ENCODE measurements at regions not wholly inside any gene's neighbourhood (a gene's known extent, or its start where the extent isn't known, plus 50 kb on each side); places are given as distances from the start of the nearest gene placed in this dataset.

DNA sequence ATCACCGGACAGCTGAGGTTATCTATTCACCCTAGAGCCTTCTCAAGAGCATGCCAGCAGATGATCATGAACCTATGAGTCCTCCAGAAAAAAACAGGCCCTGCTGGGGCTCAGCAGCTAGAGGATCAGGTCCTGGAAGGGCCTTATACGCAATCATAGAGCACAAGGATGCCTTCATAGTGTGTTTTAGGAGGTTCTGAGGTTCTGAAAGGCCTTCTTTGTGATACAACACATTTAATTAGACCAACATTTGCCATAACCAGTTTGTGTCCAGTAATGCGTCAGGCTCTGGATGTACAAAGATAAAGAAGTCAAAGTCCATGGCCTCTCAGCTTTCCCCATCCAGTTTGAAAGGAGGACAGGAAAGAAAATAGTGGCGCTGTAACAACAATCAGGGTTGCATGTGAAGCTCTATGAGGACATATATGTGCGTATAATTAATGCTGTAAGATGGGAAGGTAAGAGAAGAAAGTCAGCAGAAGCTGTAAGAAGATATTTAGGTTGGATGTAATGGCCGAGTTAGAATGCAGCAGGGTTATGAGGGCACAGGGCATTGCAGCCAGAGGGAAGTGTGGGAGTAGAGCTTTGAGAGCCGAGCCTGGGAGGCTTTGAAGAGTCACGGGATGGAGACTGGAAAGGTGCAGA lies 302.6 kb upstream of the TBL1XR1 start:
- Histone ChIP-seq H3K4me3 (ENCODE audit: low read length) (no peak overlapping the region), H3F3A (ENCODE audit: insufficient read depth, low read length, poor library complexity, severe bottlenecking) (no peaks in the 10 kb centered on the region), H3K9ac (ENCODE audit: low read length) (no peak overlapping the region), H4K20me1 (ENCODE audit: insufficient read depth) (no peaks in the 10 kb centered on the region), H3K79me2 (replicated peaks; ENCODE audit: insufficient read depth, low read length) (no peaks in the 10 kb centered on the region), H3K27me3 (ENCODE audit: insufficient read depth, low read depth, low read length) (no peaks in the 10 kb centered on the region), H3K9me2 (ENCODE audit: insufficient read depth, low read length) (no peaks in the 10 kb centered on the region), H3K9me3 (ENCODE audit: low read length) (no peaks in the 10 kb centered on the region), H3K36me3 (ENCODE audit: insufficient read depth, low read length) (no peaks in the 10 kb centered on the region), H3K4me2 (ENCODE audit: low read length) (no peak overlapping the region), H3K27ac (ENCODE audit: low read length) (no peak overlapping the region), H2AFZ (ENCODE audit: low read depth, low read length) (no peak overlapping the region)
- TF ChIP-seq MXI1 (conservative IDR thresholded peaks at IDR 0.05; ENCODE audit: poor library complexity, severe bottlenecking): no peak
- TF ChIP-seq, protein P1, sequence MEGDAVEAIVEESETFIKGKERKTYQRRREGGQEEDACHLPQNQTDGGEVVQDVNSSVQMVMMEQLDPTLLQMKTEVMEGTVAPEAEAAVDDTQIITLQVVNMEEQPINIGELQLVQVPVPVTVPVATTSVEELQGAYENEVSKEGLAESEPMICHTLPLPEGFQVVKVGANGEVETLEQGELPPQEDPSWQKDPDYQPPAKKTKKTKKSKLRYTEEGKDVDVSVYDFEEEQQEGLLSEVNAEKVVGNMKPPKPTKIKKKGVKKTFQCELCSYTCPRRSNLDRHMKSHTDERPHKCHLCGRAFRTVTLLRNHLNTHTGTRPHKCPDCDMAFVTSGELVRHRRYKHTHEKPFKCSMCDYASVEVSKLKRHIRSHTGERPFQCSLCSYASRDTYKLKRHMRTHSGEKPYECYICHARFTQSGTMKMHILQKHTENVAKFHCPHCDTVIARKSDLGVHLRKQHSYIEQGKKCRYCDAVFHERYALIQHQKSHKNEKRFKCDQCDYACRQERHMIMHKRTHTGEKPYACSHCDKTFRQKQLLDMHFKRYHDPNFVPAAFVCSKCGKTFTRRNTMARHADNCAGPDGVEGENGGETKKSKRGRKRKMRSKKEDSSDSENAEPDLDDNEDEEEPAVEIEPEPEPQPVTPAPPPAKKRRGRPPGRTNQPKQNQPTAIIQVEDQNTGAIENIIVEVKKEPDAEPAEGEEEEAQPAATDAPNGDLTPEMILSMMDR (IDR thresholded peaks at IDR 0.05; ENCODE audit: poor library complexity, severe bottlenecking): no peak
- TF ChIP-seq SMC3 (conservative IDR thresholded peaks at IDR 0.05; ENCODE audit: poor library complexity): no peak
- TF ChIP-seq POLR2AphosphoS5 (IDR thresholded peaks at IDR 0.05): no peak
- TF ChIP-seq TAF1 (IDR thresholded peaks at IDR 0.05; ENCODE audit: low read depth): no peak
- TF ChIP-seq RAD21 (conservative IDR thresholded peaks at IDR 0.05): no peak
- TF ChIP-seq EZH2 (IDR thresholded peaks at IDR 0.05; ENCODE audit: borderline replicate concordance, insufficient read depth, low read length, poor library complexity, severe bottlenecking): no peak
- TF ChIP-seq, protein P2, sequence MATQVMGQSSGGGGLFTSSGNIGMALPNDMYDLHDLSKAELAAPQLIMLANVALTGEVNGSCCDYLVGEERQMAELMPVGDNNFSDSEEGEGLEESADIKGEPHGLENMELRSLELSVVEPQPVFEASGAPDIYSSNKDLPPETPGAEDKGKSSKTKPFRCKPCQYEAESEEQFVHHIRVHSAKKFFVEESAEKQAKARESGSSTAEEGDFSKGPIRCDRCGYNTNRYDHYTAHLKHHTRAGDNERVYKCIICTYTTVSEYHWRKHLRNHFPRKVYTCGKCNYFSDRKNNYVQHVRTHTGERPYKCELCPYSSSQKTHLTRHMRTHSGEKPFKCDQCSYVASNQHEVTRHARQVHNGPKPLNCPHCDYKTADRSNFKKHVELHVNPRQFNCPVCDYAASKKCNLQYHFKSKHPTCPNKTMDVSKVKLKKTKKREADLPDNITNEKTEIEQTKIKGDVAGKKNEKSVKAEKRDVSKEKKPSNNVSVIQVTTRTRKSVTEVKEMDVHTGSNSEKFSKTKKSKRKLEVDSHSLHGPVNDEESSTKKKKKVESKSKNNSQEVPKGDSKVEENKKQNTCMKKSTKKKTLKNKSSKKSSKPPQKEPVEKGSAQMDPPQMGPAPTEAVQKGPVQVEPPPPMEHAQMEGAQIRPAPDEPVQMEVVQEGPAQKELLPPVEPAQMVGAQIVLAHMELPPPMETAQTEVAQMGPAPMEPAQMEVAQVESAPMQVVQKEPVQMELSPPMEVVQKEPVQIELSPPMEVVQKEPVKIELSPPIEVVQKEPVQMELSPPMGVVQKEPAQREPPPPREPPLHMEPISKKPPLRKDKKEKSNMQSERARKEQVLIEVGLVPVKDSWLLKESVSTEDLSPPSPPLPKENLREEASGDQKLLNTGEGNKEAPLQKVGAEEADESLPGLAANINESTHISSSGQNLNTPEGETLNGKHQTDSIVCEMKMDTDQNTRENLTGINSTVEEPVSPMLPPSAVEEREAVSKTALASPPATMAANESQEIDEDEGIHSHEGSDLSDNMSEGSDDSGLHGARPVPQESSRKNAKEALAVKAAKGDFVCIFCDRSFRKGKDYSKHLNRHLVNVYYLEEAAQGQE (IDR thresholded peaks at IDR 0.05; ENCODE audit: borderline replicate concordance): no peak
- TF ChIP-seq EP300 (conservative IDR thresholded peaks at IDR 0.05; ENCODE audit: poor library complexity, severe bottlenecking): no peak

DNA sequence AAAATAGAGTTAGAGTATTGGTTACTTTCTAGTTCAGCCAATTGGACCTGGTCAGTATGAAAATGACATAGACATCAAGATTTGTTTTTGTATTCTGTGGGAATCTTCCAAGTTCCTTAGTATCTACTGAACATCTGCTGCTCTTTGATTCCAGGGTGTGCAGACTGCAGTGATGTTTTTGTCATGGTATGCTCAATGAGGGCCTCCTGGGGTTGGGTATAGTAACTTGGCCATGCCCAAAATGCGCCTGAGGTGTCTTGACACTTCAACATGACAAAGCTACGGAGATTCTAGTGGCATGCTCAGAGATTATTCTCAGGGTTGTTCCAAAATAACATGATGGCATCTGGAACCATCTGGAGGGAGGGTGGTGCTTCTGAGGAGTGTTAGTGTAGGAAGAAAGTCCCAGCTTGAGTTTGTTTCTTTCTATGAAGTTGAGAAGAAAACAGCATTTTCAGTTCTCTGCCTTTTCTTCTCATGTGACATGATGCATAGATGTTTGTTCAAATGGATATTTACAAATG lies 313.5 kb upstream of the TBL1XR1 start:
- TF ChIP-seq POLR2AphosphoS5 (IDR thresholded peaks at IDR 0.05) (no peak), EZH2 (IDR thresholded peaks at IDR 0.05; ENCODE audit: borderline replicate concordance, insufficient read depth, low read length, poor library complexity, severe bottlenecking) (no peak), RAD21 (conservative IDR thresholded peaks at IDR 0.05) (no peak), EP300 (conservative IDR thresholded peaks at IDR 0.05; ENCODE audit: poor library complexity, severe bottlenecking) (no peak), MXI1 (conservative IDR thresholded peaks at IDR 0.05; ENCODE audit: poor library complexity, severe bottlenecking) (no peak), SMC3 (conservative IDR thresholded peaks at IDR 0.05; ENCODE audit: poor library complexity) (no peak), TAF1 (IDR thresholded peaks at IDR 0.05; ENCODE audit: low read depth) (no peak)
- TF ChIP-seq, protein P2 (IDR thresholded peaks at IDR 0.05; ENCODE audit: borderline replicate concordance): no peak
- TF ChIP-seq, protein P1 (IDR thresholded peaks at IDR 0.05; ENCODE audit: poor library complexity, severe bottlenecking): no peak
- Histone ChIP-seq H3K27me3 (ENCODE audit: insufficient read depth, low read depth, low read length) (no peaks in the 10 kb centered on the region), H3K4me3 (ENCODE audit: low read length) (no peak overlapping the region), H2AFZ (ENCODE audit: low read depth, low read length) (no peak overlapping the region), H3K4me2 (ENCODE audit: low read length) (no peak overlapping the region), H3K36me3 (ENCODE audit: insufficient read depth, low read length) (no peaks in the 10 kb centered on the region), H3K9ac (ENCODE audit: low read length) (no peak overlapping the region), H4K20me1 (ENCODE audit: insufficient read depth) (no peaks in the 10 kb centered on the region), H3F3A (ENCODE audit: insufficient read depth, low read length, poor library complexity, severe bottlenecking) (no peaks in the 10 kb centered on the region), H3K9me2 (ENCODE audit: insufficient read depth, low read length) (no peaks in the 10 kb centered on the region), H3K79me2 (replicated peaks; ENCODE audit: insufficient read depth, low read length) (no peaks in the 10 kb centered on the region), H3K9me3 (ENCODE audit: low read length) (no peaks in the 10 kb centered on the region), H3K27ac (ENCODE audit: low read length) (no peak overlapping the region)

Measured in neural cell (in vitro differentiated cells).